ENCODE measurements at regions not wholly inside any gene's neighbourhood (a gene's known extent, or its start where the extent isn't known, plus 50 kb on each side); places are given as distances from the start of the nearest gene placed in this dataset.
"Not testable (repeated sequence)": the region's sequence is repeated elsewhere in the genome, so short reads cannot be mapped to it uniquely, and the experiment has no call there.

DNA sequence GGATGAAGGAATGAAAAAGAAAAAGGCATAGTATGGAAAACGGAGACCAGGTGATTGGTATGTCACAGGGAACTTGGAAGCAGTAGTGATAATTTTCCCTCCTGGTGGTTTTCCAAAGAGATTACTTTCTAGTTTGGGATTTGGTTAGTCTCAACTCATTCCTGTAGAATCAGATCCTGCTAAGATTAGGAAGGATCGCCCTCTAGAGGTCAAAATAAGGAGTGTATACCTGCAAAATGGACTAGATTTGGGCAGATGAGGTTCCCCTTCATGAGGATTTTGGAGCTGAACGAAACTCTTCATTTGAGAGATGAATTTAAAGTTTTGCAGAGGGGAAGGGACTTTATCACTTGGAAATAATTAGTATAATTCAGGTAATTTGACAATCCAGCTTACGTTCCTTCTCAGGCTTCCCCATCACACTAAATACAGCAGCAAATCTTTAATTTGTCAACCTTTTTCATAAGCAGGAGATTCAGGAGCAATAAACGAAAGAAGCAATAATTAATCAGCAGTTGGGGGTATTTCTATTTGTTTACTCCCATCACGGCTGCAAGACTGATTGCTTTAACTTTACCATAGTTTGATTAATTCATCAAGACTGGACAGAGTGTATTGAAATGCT lies 65.2 kb downstream of the CCDC195 start:
- CTCF ChIA-PET: interaction anchor here (0.6 to 7.3 kb wide), 27 partner anchors 9 to 1011 kb away, joined by 3 to 48 read pairs (median 4); no protein-coding TSS in a partner anchor
- POLR2A ChIA-PET: no interaction called here

DNA sequence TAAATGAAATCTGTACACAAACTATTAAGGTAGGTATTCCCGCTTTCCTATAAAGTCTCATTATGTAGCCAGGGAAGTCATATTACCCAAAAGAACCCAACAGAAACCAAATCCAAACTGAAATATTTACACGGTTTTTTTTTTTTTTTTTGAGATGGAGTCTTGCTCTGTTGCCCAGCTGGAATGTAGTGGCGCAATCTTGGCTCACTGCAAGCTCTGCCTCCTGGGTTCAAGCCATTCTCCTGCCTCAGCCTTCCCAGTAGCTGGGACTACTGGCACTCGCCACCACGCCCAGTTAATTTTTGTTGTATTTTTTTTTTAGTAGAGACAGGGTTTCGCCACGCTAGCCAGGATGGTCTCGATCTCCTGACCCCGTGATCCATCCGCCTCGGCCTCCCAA lies 62.5 kb upstream of the CUL3 start:
- DNase-seq (ENCODE audit: low read depth); H3K4me3 ChIP-seq (ENCODE audit: low read depth, low read length); H3K27me3 ChIP-seq (ENCODE audit: control insufficient read depth, insufficient read depth, low read length); H3K36me3 ChIP-seq (ENCODE audit: control insufficient read depth, insufficient read depth, low read length); POLR2A ChIA-PET: not testable (repeated sequence)
- CTCF ChIA-PET: interaction anchor here (1.0 to 7.3 kb wide), 4 partner anchors 275 to 293 kb away, joined by 3 to 48 read pairs (median 20); no protein-coding TSS in a partner anchor

More for the DNA sequence above, 65.2 kb downstream of the CCDC195 start:
- no peaks in the 10 kb centered on the region for H3K36me3 ChIP-seq (ENCODE audit: control insufficient read depth, insufficient read depth, low read length)
- DNase-seq (ENCODE audit: low read depth): peak; percentile 12
- H3K4me3 ChIP-seq (ENCODE audit: low read depth, low read length): no peak overlapping the region
- TF ChIP-seq CTCF (IDR thresholded peaks at IDR 0.05; ENCODE audit: insufficient read depth, low read depth, low read length): peak; percentile 78
- no peaks in the 10 kb centered on the region for H3K27me3 ChIP-seq (ENCODE audit: control insufficient read depth, insufficient read depth, low read length)

GRCh38 chr2:224646242-224646846 lies 61.2 kb upstream of the CUL3 start:
- Histone ChIP-seq H3K4me3 (ENCODE audit: low read depth, low read length) (no peak overlapping the region), H3K36me3 (ENCODE audit: control insufficient read depth, insufficient read depth, low read length) (no peaks in the 10 kb centered on the region), H3K27me3 (ENCODE audit: control insufficient read depth, insufficient read depth, low read length) (no peaks in the 10 kb centered on the region)
- POLR2A ChIA-PET: interaction anchor here (0.7 kb wide), 1 partner anchor 292 kb away, joined by 5 read pairs; no protein-coding TSS in a partner anchor
- no peak for DNase-seq (ENCODE audit: low read depth)
- CTCF ChIA-PET: interaction anchor here (0.6 to 7.3 kb wide), 11 partner anchors 21 to 1664 kb away, joined by 3 to 48 read pairs (median 4); no protein-coding TSS in a partner anchor
- peak; percentile 67 for TF ChIP-seq CTCF (IDR thresholded peaks at IDR 0.05; ENCODE audit: insufficient read depth, low read depth, low read length)

- CTCF ChIA-PET: interaction anchor here (0.5 to 7.3 kb wide), 7 partner anchors 132 to 1013 kb away, joined by 3 to 48 read pairs (median 3); no protein-coding TSS in a partner anchor
- TF ChIP-seq CTCF (IDR thresholded peaks at IDR 0.05; ENCODE audit: insufficient read depth, low read depth, low read length): no peak
These were observed 60.6 kb upstream of the CUL3 start for GRCh38 chr2:224645722-224646121.

DNA sequence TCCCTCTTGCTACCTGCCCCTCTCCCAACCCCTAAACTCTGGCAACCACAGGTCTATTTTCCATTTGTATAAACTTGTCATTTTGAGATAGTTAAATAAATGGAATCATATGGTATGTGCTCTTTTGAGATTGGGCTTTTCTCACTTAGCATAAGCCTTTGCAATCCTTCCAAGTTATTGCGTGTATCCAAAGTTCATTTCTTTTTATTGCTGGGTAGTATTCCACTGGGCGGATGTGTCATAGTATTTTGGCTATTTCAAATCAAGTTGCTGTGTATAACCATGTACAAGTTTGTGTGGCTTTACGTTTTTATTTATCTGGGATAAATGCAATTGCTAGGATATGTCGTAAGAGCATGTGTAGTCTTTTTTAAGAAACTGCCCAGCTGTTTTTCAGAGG lies 55.5 kb upstream of the CUL3 start:
- Histone ChIP-seq H3K4me3 (ENCODE audit: low read depth, low read length) (no peak overlapping the region), H3K27me3 (ENCODE audit: control insufficient read depth, insufficient read depth, low read length) (no peaks in the 10 kb centered on the region; the same call in 1 of the 2 replicates), H3K36me3 (ENCODE audit: control insufficient read depth, insufficient read depth, low read length) (no peaks in the 10 kb centered on the region)
- ChIA-PET POLR2A (no interaction called here), CTCF (no interaction called here)
- no peak for TF ChIP-seq CTCF (IDR thresholded peaks at IDR 0.05; ENCODE audit: insufficient read depth, low read depth, low read length)
- DNase-seq (ENCODE audit: low read depth): no peak

More at GRCh38 chr2:224645722-224646121, 60.6 kb upstream of the CUL3 start:
- Histone ChIP-seq H3K36me3 (ENCODE audit: control insufficient read depth, insufficient read depth, low read length) (no peaks in the 10 kb centered on the region), H3K27me3 (ENCODE audit: control insufficient read depth, insufficient read depth, low read length) (no peaks in the 10 kb centered on the region), H3K4me3 (ENCODE audit: low read depth, low read length) (no peak overlapping the region)
- DNase-seq (ENCODE audit: low read depth): no peak
- POLR2A ChIA-PET: no interaction called here
